Right atrium auricular region (tissue), 2 donors: ENCODE measurements at regions not wholly inside any gene's neighbourhood (a gene's known extent, or its start where the extent isn't known, plus 50 kb on each side); places are given as distances from the start of the nearest gene placed in this dataset.

ENCODE experiments used
- DNase-seq: peaks from one replicate; pipeline ENCODE4 v3.0.0-alpha.2; 2019; ENCODE audit warnings: low spot score
- H3K27ac ChIP-seq, 2 donors: fragments of 200-600 bp; sonication (generic); 1 replicate in 1 of 2; 2 replicates in 1 of 2; pipeline ENCODE4 v1.5.1; 2016 to 2019
- H3K27me3 ChIP-seq, 2 donors: fragments of 200-600 bp; sonication (generic); one replicate each; pipeline versions ENCODE4 v1.5.1 to v1.6.0; 2017 to 2019
- H3K36me3 ChIP-seq: fragments of 200-600 bp; sonication (generic); one replicate; pipeline ENCODE4 v1.5.1; 2016
- H3K4me1 ChIP-seq, 2 donors: fragments of 200-600 bp; sonication (generic); one replicate each; pipeline versions ENCODE4 v1.5.1 to v1.6.0; 2017 to 2019
- H3K4me3 ChIP-seq, 2 donors: fragments of 200-600 bp; sonication (generic); 1 replicate in 1 of 2; 2 replicates in 1 of 2; pipeline ENCODE4 v1.5.1; 2017 to 2019; ENCODE audit warnings: mild to moderate bottlenecking in 1 of 2, moderate library complexity in 1 of 2
- H3K9me3 ChIP-seq, 2 donors: fragments of 200-600 bp; sonication (generic); one replicate each; pipeline ENCODE4 v1.5.1; 2019
- TF ChIP-seq, protein P1 (sequence below), 2 donors: fragments of 200-600 bp; sonication (generic); IDR thresholded peaks; one replicate each; pipeline ENCODE4 v1.5.1; 2019; ENCODE audit warnings: antibody characterized with exemption in 2 of 2

DNA sequence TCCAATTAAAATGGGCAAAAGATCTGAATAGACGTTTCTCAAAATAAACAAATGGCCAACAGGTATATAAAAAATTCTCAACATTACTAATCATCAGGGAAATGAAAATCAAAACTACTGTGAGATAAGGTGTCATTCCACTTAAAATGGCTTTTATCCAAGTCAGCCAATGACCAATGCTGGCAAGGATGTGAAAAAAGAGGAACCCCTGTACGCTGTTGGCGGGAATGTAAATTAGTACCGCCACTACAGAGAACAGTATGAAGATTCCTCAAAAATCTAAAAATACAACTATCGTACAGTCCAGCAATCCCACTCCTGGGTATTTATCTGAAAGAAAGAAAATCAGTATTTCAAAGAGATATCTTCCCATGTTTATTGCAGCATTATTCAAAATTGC, 176.9 kb upstream of the STT3B start:
- Histone ChIP-seq H3K9me3 (no peaks in the 10 kb centered on the region), H3K4me3 (no peak overlapping the region), H3K27me3 (no peaks in the 10 kb centered on the region), H3K36me3 (no peaks in the 10 kb centered on the region), H3K27ac (no peak overlapping the region), H3K4me1 (no peaks in the 10 kb centered on the region)
- TF ChIP-seq, protein P1, sequence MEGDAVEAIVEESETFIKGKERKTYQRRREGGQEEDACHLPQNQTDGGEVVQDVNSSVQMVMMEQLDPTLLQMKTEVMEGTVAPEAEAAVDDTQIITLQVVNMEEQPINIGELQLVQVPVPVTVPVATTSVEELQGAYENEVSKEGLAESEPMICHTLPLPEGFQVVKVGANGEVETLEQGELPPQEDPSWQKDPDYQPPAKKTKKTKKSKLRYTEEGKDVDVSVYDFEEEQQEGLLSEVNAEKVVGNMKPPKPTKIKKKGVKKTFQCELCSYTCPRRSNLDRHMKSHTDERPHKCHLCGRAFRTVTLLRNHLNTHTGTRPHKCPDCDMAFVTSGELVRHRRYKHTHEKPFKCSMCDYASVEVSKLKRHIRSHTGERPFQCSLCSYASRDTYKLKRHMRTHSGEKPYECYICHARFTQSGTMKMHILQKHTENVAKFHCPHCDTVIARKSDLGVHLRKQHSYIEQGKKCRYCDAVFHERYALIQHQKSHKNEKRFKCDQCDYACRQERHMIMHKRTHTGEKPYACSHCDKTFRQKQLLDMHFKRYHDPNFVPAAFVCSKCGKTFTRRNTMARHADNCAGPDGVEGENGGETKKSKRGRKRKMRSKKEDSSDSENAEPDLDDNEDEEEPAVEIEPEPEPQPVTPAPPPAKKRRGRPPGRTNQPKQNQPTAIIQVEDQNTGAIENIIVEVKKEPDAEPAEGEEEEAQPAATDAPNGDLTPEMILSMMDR (IDR thresholded peaks at IDR 0.05), result no peak
- DNase-seq, result no peak

DNA sequence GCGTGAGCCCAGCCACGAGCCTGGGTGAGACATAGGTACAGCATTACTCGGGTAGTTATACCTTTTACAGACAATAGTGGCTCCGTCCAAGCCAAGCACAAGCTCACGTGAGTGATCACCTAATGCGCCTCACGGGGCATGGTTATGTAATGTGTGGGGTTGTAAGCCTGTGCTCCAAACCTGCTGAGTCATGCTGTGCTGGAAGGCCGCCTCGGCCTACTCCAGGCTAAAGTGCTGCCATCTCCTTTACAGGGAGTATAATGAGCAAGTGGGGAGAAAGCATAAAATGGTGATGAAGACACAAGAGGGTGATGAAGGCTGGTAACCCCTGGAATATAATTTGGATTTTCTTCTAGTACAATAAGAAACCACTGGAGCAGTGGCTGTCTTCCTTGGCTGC, 175.8 kb upstream of the STT3B start:
- H3K36me3 ChIP-seq, result no peaks in the 10 kb centered on the region
- TF ChIP-seq, protein P1 (IDR thresholded peaks at IDR 0.05), result no peak
- H3K27ac ChIP-seq, result no peak overlapping the region
- no peaks in the 10 kb centered on the region for H3K4me1 ChIP-seq
- DNase-seq, result no peak
- no peaks in the 10 kb centered on the region for H3K9me3 ChIP-seq
- H3K4me3 ChIP-seq, result no peak overlapping the region
- H3K27me3 ChIP-seq, result no peaks in the 10 kb centered on the region

DNA sequence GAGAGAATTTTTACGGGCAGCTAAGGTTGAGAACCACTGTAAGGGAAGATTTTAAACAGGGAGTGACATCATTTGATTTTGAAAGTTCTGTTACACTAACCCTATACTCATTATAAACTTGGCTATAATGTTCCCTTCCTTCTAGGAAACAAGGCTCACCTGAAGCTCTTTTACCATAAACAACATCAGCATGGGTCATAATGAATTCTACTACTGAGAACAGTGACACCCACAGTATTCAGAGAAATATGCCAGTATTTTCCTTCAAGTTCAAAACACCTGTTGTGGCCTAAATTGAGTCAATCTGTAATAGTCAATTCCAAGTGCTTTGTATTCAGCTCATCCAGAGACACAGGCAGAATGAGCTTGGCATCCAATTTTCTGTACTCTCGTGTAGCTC, 175.3 kb upstream of the STT3B start:
- Histone ChIP-seq H3K4me3 (no peak overlapping the region), H3K36me3 (no peaks in the 10 kb centered on the region), H3K4me1 (no peaks in the 10 kb centered on the region), H3K27me3 (no peaks in the 10 kb centered on the region), H3K9me3 (no peaks in the 10 kb centered on the region), H3K27ac (no peak overlapping the region)
- TF ChIP-seq, protein P1 (IDR thresholded peaks at IDR 0.05), result no peak
- no peak for DNase-seq

DNA sequence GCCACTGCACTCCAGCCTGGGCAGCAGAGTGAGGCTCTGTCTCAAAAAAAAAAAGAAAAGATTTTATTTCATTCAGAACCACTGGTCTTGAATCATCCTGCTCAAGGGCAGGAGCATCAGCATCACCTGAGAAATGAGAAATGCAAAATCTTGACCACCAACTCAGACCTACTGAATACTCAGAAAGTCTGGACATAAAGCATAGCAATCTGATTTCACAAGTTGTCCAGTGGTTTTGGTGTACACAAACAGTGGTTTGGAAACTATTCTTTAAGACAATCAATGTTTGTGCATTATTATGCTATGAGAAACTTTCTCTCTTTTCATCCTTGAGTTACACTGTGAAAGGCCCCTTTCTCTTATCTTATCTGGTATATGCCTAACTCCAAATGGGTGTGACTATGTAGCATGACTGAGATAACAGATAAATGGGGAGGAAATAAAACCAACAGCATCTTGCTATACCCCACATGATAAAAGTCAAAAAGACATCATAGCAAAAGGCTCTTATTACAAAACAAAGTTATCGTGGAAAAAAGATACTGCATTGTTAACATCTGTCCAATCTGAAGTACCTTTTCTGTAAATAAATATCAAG, 174.2 kb upstream of the STT3B start:
- Histone ChIP-seq H3K9me3 (no peaks in the 10 kb centered on the region), H3K27ac (no peak overlapping the region), H3K36me3 (no peaks in the 10 kb centered on the region), H3K4me1 (no peaks in the 10 kb centered on the region), H3K4me3 (no peak overlapping the region), H3K27me3 (no peaks in the 10 kb centered on the region)
- TF ChIP-seq, protein P1 (IDR thresholded peaks at IDR 0.05), result no peak
- DNase-seq, result no peak

DNA sequence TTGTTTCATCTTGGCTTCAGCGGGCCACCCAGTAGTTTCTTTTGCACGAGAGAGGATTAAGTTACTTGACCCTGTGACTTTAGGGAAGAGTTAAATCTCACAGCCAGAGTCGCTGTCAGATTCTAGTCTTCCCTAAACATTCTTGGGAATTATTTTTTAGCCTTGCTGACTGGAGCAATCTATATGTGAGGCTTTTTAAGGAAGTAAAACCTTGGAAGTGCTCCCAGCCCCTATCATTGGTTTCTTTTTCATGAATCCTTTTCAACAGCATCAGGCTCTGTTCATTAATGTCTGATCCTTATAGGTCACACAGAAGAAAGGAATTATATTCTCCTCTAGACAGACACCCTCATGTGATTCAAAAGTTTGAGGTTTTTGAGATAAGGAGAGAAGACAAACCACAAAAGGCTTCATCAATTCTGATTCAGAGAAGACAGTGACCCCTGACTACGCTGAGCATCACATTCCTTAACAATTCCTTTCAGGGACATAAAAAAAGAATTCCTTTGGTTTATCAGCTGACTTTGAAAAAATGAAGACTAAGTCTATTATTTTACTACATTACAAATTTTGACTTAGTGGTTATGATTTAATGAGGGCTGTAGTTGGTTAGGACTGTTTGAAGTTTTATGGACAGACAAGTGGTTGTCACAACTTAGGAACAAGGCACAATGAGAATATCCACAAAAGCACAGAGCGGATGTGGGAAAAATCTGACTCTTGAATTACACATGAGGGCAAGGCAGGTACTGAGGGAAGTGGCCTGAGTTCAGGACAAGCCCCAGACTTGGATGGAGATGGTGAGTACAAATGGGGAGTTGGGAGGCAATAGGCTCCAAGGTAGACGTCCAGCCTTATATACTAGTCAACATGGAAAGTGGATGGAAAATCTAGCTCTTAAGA, 171.1 kb upstream of the STT3B start:
- TF ChIP-seq, protein P1 (IDR thresholded peaks at IDR 0.05), result no peak
- H3K4me1 ChIP-seq, result no peaks in the 10 kb centered on the region
- no peaks in the 10 kb centered on the region for H3K27me3 ChIP-seq
- H3K9me3 ChIP-seq, result no peaks in the 10 kb centered on the region
- no peak for DNase-seq
- H3K36me3 ChIP-seq, result no peaks in the 10 kb centered on the region
- no peak overlapping the region for H3K27ac ChIP-seq
- H3K4me3 ChIP-seq, result no peak overlapping the region
